Heart left ventricle (tissue), 16 donors: ENCODE measurements at regions not wholly inside any gene's neighbourhood (a gene's known extent, or its start where the extent isn't known, plus 50 kb on each side); places are given as distances from the start of the nearest gene placed in this dataset.

Source experiments
- ATAC-seq, 4 donors: fragments of 200-7000 bp; cut with Tn5 transposase; one replicate each; pipeline ENCODE4 v1.9.1; 2020 to 2022; ENCODE audit warnings: moderate library complexity in 4 of 4, mild to moderate bottlenecking in 3 of 4, moderate number of reproducible peaks in 1 of 4
- DNase-seq, 5 donors: peaks; one replicate each; pipeline ENCODE4 v3.0.0-alpha.2; 2020
- H3K27ac ChIP-seq, 12 donors: fragments of 200-600 bp; sonication (generic) in 4 of 12; one replicate each; pipeline versions ENCODE4 v1.5.0 to v1.8.0; 2016 to 2022; ENCODE audit warnings: mild to moderate bottlenecking in 2 of 12
- H3K27me3 ChIP-seq, 9 donors: fragments of 200-600 bp; sonication (generic) in 2 of 9; one replicate each; pipeline versions ENCODE4 v1.5.1 to v1.8.0; 2016 to 2022; ENCODE audit warnings: mild to moderate bottlenecking in 3 of 9
- H3K36me3 ChIP-seq, 9 donors: fragments of 200-600 bp; sonication (generic) in 2 of 9; one replicate each; pipeline versions ENCODE4 v1.5.0 to v1.8.0; 2018 to 2022; ENCODE audit warnings: mild to moderate bottlenecking in 2 of 9
- H3K4me1 ChIP-seq, 12 donors: fragments of 200-600 bp; sonication (generic) in 4 of 12; one replicate each; pipeline versions ENCODE4 v1.5.0 to v1.8.0; 2016 to 2022; ENCODE audit warnings: mild to moderate bottlenecking in 3 of 12
- H3K4me3 ChIP-seq, 12 donors: fragments of 200-600 bp; sonication (generic) in 4 of 12; one replicate each; pipeline versions ENCODE4 v1.5.0 to v1.8.0; 2017 to 2022; ENCODE audit warnings: mild to moderate bottlenecking in 9 of 12, moderate library complexity in 4 of 12
- H3K9me3 ChIP-seq, 12 donors: fragments of 200-600 bp; sonication (generic) in 4 of 12; one replicate each; pipeline versions ENCODE4 v1.5.0 to v1.8.0; 2016 to 2022; ENCODE audit warnings: mild to moderate bottlenecking in 1 of 12
- POLR2A ChIP-seq, 2 donors: fragments of 450-650 bp; IDR thresholded peaks; one replicate each; pipeline ENCODE4 v1.6.1; 2017; ENCODE audit warnings: antibody characterized with exemption in 2 of 2, mild to moderate bottlenecking in 2 of 2, moderate library complexity in 2 of 2
- WGBS, 4 donors: extraction: QIAGEN DNeasy Blood & Tissue Kit in 2 of 4; methylation state at CpG; one replicate each; pipeline versions ENCODE4 v1.1.5 to v1.1.7; 2013 to 2018; 5-methylcytosine and 5-hydroxymethylcytosine counted together
- intact Hi-C, 10 donors: fragments of 100-400 bp; cut with DNase I; formaldehyde crosslinking; loops; one replicate each; pipeline versions ENCODE4 v1.11.1 to v1.14.2; 2022
- TF ChIP-seq, protein P1 (sequence below), 12 donors: fragments of 200-600 bp; sonication (generic) in 4 of 12; IDR thresholded peaks; one replicate each; pipeline versions ENCODE4 v1.5.0 to v1.8.0; 2018 to 2022; ENCODE audit warnings: antibody characterized with exemption in 12 of 12, mild to moderate bottlenecking in 5 of 12
- donor health status: ischemic (EF 13 %, LVEDD 7.1; RV severe dilation, severe dysfunction).
- donor health status: healthy with polysubstance abuse.
- donor health status: DM: no; HTN: yes; CAD: no.
- donor health status: DM: no; HTN: no; CAD: no.
- donor health status: ischemic (EF 25% LVEDD 6.9; RV normal size, moderate dysfunction).
- donor health status: ischemic (EF 25% LVEDD 5.7; RV mildly dilated, moderate dysfunction).
- donor health status: healthy.
- donor health status: DM: yes; HTN: yes; CAD: no.
- donor health status: ischemic (EF 35%, LVEDD 5.7; RV mildly dilated, moderate dysfunction).
- donor health status: nonischemic (EF 11% LVEDD 7.7; RV severe dilation, severe dysfunction).
- donor health status: DM: yes; HTN: yes; CAD: no.
- donor health status: PGD.
- donor health status: ischemic (EF 29% LVEDD 5.4; RV normal size, mild dysfunction).
- donor health status: nonischemic (EF 23%, LVEDD 6.1; RV moderate dilation, normal function).

GRCh38 chr4:140312100-140312499 is 61.3 kb upstream of the SCOC start:
- 42 to 69% (median 60%) methylated on average over 2 of the region's 2 CpGs for WGBS, 4 donors
- Histone ChIP-seq H3K27me3 (no peaks in the 10 kb centered on the region), H3K4me1 (peaks cover 0 to 28% (median 10%) of the 10 kb centered on the region in 12 donors), H3K27ac (no peak overlapping the region), H3K36me3 (no peaks in the 10 kb centered on the region), H3K4me3 (no peak overlapping the region), H3K9me3 (no peaks in the 10 kb centered on the region)
- TF ChIP-seq, protein P1, sequence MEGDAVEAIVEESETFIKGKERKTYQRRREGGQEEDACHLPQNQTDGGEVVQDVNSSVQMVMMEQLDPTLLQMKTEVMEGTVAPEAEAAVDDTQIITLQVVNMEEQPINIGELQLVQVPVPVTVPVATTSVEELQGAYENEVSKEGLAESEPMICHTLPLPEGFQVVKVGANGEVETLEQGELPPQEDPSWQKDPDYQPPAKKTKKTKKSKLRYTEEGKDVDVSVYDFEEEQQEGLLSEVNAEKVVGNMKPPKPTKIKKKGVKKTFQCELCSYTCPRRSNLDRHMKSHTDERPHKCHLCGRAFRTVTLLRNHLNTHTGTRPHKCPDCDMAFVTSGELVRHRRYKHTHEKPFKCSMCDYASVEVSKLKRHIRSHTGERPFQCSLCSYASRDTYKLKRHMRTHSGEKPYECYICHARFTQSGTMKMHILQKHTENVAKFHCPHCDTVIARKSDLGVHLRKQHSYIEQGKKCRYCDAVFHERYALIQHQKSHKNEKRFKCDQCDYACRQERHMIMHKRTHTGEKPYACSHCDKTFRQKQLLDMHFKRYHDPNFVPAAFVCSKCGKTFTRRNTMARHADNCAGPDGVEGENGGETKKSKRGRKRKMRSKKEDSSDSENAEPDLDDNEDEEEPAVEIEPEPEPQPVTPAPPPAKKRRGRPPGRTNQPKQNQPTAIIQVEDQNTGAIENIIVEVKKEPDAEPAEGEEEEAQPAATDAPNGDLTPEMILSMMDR (IDR thresholded peaks at IDR 0.05): no peak
- no peak for TF ChIP-seq POLR2A (IDR thresholded peaks at IDR 0.05)
- intact Hi-C loops: no loop called here
- no peak for ATAC-seq
- no peak for DNase-seq

- Histone ChIP-seq H3K36me3 (no peaks in the 10 kb centered on the region), H3K27me3 (no peaks in the 10 kb centered on the region), H3K27ac (no peak overlapping the region), H3K9me3 (no peaks in the 10 kb centered on the region), H3K4me3 (no peak overlapping the region), H3K4me1 (peaks cover 0 to 28% (median 10%) of the 10 kb centered on the region in 12 donors)
- DNase-seq (no peak), ATAC-seq (no peak)
- TF ChIP-seq POLR2A (IDR thresholded peaks at IDR 0.05): no peak
- TF ChIP-seq, protein P1 (IDR thresholded peaks at IDR 0.05): no peak
- intact Hi-C loops: no loop called here
These were observed 62.1 kb upstream of the SCOC start for GRCh38 chr4:140311257-140311835.

DNA sequence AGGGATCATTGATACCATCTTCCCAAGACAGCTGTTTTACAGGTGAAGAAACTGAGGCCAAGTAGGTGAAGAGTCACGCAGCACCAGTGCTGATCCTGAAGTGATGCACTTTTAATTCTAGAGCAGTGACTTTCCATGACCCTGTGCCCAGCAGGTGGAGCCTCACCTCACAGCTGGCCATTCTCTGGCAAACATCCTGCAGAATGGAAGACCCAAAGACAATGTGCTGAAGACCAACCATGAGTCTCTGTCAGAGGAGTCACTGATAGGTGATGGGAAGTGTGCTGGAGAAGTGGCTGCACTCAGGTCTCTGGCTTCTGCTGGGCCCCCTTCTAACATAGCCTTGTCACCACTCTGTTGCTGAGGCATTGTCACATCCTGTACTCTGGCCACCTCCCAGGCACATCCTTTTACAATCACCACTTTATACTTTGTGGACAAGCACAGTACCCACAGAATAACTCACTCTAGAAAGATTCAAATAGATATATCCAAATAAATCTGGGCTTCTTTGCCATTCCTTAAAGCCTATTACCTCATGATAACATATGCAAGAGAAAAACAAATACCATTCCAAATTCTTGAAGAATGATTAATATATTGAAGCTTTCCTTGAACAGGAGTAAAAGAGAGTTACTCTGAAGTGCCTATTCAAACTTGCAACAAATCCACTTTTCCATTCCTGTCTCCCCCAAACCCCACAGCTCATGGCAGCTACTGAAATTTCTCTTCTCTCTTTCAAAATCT is 64.1 kb upstream of the SCOC start:
- ATAC-seq (peak; percentile 63 to 87 (median 78)), DNase-seq (peak in 2 of 5 donors; percentile 37 to 42)
- no peaks in the 10 kb centered on the region for H3K27me3 ChIP-seq
- 65 to 76% (median 74%) methylated on average over 1 of the region's 1 CpG for WGBS, 4 donors
- H3K36me3 ChIP-seq: no peaks in the 10 kb centered on the region
- H3K4me3 ChIP-seq: no peak overlapping the region
- H3K4me1 ChIP-seq: peaks cover 0 to 28% (median 10%) of the 10 kb centered on the region in 12 donors
- peak overlapping the region; percentile 51 to 89 (median 80) for H3K27ac ChIP-seq
- H3K9me3 ChIP-seq: no peaks in the 10 kb centered on the region
- TF ChIP-seq POLR2A (IDR thresholded peaks at IDR 0.05): no peak
- TF ChIP-seq, protein P1 (IDR thresholded peaks at IDR 0.05): peak in 2 of 12 donors; percentile 13 to 37
- intact Hi-C loops: no loop called here

DNA sequence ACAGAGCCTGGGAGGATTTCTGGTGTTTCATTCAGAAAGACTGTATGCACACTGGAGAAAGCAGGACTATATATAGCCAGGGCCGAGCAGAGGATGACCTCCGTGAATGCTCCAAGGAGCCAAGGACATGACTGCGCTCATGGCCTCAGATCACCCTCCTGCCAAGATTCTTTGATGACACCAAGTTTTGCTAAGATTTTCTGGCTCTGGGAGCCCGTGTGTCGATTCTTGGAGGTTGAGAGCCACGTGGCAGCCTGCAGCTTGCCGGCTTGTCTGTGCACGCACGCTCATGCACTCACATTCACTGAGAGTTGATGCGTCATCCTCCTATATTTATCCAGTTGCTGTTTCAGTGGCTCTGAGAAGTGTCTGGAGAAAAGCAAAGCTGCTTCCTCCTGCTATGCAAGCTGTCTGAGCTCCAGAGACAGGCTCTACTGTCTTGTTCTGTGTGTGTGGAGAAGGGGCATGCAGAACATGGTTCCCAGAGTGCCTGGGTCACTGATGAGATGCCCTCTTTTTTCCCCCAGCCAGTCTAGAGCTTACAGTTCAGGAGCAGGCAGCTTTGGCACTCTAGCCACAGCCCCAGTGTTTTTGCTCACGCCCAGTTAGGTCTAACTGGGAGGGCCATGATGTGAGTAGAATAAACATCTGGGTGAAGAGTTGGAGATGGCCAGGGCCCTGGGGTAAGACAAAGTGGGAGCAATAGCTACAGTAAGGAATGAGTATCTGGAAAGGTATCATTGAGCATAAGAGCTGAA is 64.9 kb upstream of the SCOC start:
- WGBS, 4 donors: 22 to 49% (median 34%) methylated on average over 11 of the region's 11 CpGs
- Histone ChIP-seq H3K4me3 (no peak overlapping the region), H3K4me1 (peaks cover 0 to 28% (median 10%) of the 10 kb centered on the region in 12 donors), H3K36me3 (no peaks in the 10 kb centered on the region), H3K9me3 (no peaks in the 10 kb centered on the region), H3K27me3 (no peaks in the 10 kb centered on the region), H3K27ac (peak overlapping the region; percentile 51 to 89 (median 80))
- DNase-seq (peak; percentile 74 to 85 (median 77)), ATAC-seq (peak; percentile 93 to 97 (median 95))
- TF ChIP-seq POLR2A (IDR thresholded peaks at IDR 0.05): no peak
- TF ChIP-seq, protein P1 (IDR thresholded peaks at IDR 0.05): no peak
- intact Hi-C loops: no loop called here
